ENCODE measurements at regions not wholly inside any gene's neighbourhood (a gene's known extent, or its start where the extent isn't known, plus 50 kb on each side); places are given as distances from the start of the nearest gene placed in this dataset.

DNA sequence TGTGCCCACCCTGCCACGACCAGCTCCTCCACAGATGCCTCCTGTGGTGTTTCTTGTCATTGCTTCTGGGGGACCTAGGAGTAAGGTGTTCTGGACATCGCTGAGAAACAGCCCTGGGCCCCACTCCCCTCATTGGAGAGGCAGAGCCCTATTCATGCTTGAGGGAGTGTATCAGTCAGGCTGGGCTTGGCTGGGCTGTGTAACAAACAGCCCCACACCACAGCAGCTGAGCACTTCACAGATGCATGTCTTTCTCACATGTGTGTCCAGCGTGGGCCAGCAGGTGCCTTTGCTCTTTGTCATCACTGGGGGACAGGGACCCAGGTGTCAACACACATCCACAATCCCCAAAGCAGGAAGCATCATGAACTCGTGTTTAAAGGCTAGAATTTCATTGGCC is 65.1 kb upstream of the FBRSL1 start:
- WGBS, 2 experiments (ENCODE audit: extremely low coverage in 2 of 2, insufficient read length in 1 of 2) = 60% methylated on average over 1 of the region's 4 CpGs; no CpG with 5 or more reads in 1 of the 2 experiments
- H3K36me3 ChIP-seq (ENCODE audit: control insufficient read depth, insufficient read depth, low read length) = no peaks in the 10 kb centered on the region
- no peak overlapping the region for H3K23ac ChIP-seq (ENCODE audit: low read depth, low read length)
- no peak overlapping the region for H2BK120ac ChIP-seq (ENCODE audit: low read depth, low read length)
- no peak overlapping the region for H2BK20ac ChIP-seq (ENCODE audit: low read depth, low read length)
- in situ Hi-C loops (cut with MboI; ENCODE audit: low sequenced_read_pairs) (no loop called here), dilution Hi-C loops (cut with HindIII; ENCODE audit: low sequenced_read_pairs, unreplicated experiment) (no loop called here), intact Hi-C loops (cut with micrococcal nuclease) (no loop called here)
- no peak overlapping the region for H3K18ac ChIP-seq (ENCODE audit: low read depth, low read length)
- no peak overlapping the region for H2AFZ ChIP-seq (replicated peaks; ENCODE audit: low read length, poor library complexity)
- TF ChIP-seq, protein P1, sequence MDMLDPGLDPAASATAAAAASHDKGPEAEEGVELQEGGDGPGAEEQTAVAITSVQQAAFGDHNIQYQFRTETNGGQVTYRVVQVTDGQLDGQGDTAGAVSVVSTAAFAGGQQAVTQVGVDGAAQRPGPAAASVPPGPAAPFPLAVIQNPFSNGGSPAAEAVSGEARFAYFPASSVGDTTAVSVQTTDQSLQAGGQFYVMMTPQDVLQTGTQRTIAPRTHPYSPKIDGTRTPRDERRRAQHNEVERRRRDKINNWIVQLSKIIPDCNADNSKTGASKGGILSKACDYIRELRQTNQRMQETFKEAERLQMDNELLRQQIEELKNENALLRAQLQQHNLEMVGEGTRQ (IDR thresholded peaks at IDR 0.05; ENCODE audit: low read depth, low read length) = peak; percentile 16; the same call in 1 of the 2 replicates
- TF ChIP-seq RAD21 (IDR thresholded peaks at IDR 0.05; ENCODE audit: low read length) = no peak
- H3K14ac ChIP-seq (replicated peaks; ENCODE audit: low read depth, low read length) = no peak overlapping the region
- POLR2A ChIA-PET (ENCODE audit: unreplicated experiment) = no interaction called here
- H2AK5ac ChIP-seq (ENCODE audit: low read depth, low read length) = no peak overlapping the region
- no peak overlapping the region for H3K56ac ChIP-seq (ENCODE audit: extremely low read depth, insufficient read depth, low read length)
- no peak overlapping the region for H3K4me2 ChIP-seq (ENCODE audit: low read depth, low read length)
- no peak overlapping the region for H2BK15ac ChIP-seq (ENCODE audit: low read depth, low read length)
- H3K4me1 ChIP-seq (ENCODE audit: control insufficient read depth, insufficient read depth, low read length) = peaks cover 3% of the 10 kb centered on the region; the same call in 1 of the 2 replicates
- CTCF ChIA-PET = no interaction called here
- ATAC-seq (ENCODE audit: low read depth) = no peak
- no peak overlapping the region for H2BK5ac ChIP-seq (ENCODE audit: low read depth, low read length, poor library complexity, severe bottlenecking)
- peaks cover 2% of the 10 kb centered on the region; the same call in 1 of the 2 replicates for H3K9me1 ChIP-seq (ENCODE audit: insufficient read depth, low read length)
- H4K5ac ChIP-seq (ENCODE audit: low read depth, low read length) = no peak overlapping the region
- H3K9me3 ChIP-seq (ENCODE audit: control insufficient read depth, insufficient read depth, low read length) = peaks cover 11% of the 10 kb centered on the region
- DNase-seq = no peak
- H3K4me3 ChIP-seq (ENCODE audit: insufficient read depth, low read depth, low read length) = no peak overlapping the region
- no peak overlapping the region for H3K27ac ChIP-seq (ENCODE audit: insufficient read depth, low read length)
- H3K79me1 ChIP-seq (ENCODE audit: low read depth in 1 of 2, low read length in 2 of 2) = no peaks in the 10 kb centered on the region
- H3K9ac ChIP-seq (ENCODE audit: low read depth, low read length) = no peak overlapping the region
- H3K4ac ChIP-seq (ENCODE audit: low read depth, low read length) = no peak overlapping the region
- no peak overlapping the region for H4K8ac ChIP-seq (ENCODE audit: low read depth in 2 of 2, low read length in 2 of 2)
- H4K20me1 ChIP-seq (ENCODE audit: insufficient read depth, low read length) = 0 out of 2 replicates have a peak, but pooled peaks cover under 1% of the 10 kb centered on the region
- no peak overlapping the region for H4K91ac ChIP-seq (ENCODE audit: insufficient read depth, low read depth, low read length)
- no TSS peak for BruUV-seq (replicated peaks)
- H3K27me3 ChIP-seq (ENCODE audit: control insufficient read depth, insufficient read depth, low read length) = peaks cover 37% of the 10 kb centered on the region
- no peak overlapping the region for H2AK9ac ChIP-seq (replicated peaks; ENCODE audit: low read depth, low read length, poor library complexity)

Data from IMR-90 (cell line).